ENCODE measurements at regions not wholly inside any gene's neighbourhood (a gene's known extent, or its start where the extent isn't known, plus 50 kb on each side); places are given as distances from the start of the nearest gene placed in this dataset.

DNA sequence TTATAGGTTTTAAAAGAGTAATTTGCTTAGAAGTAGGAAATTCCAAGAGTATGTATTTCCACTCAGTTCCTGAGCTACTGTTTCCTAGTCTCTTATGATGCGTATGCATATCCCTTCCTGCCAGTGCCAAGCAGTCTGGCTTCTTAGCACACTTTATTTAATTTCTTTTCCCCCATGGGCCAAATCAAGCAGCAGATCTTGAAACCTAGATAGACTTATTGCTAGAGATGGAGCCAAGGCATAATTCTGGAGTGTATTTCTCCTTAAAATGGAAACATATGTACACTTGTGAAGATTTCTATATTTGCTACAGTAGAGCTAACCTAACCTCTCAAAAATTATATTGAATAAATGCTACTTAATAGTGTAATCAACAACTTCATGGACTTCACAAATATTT, 2337.6 kb downstream of the PCDH7 start:
- H3K9me2 ChIP-seq (replicated peaks; ENCODE audit: low read length) = no peaks in the 10 kb centered on the region
- H2AFZ ChIP-seq (ENCODE audit: low read length) = no peak overlapping the region
- intact Hi-C loops (cut with micrococcal nuclease) = no loop called here
- no peaks in the 10 kb centered on the region for H4K20me1 ChIP-seq (ENCODE audit: low read length)
- TF ChIP-seq, protein P1, sequence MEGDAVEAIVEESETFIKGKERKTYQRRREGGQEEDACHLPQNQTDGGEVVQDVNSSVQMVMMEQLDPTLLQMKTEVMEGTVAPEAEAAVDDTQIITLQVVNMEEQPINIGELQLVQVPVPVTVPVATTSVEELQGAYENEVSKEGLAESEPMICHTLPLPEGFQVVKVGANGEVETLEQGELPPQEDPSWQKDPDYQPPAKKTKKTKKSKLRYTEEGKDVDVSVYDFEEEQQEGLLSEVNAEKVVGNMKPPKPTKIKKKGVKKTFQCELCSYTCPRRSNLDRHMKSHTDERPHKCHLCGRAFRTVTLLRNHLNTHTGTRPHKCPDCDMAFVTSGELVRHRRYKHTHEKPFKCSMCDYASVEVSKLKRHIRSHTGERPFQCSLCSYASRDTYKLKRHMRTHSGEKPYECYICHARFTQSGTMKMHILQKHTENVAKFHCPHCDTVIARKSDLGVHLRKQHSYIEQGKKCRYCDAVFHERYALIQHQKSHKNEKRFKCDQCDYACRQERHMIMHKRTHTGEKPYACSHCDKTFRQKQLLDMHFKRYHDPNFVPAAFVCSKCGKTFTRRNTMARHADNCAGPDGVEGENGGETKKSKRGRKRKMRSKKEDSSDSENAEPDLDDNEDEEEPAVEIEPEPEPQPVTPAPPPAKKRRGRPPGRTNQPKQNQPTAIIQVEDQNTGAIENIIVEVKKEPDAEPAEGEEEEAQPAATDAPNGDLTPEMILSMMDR (conservative IDR thresholded peaks at IDR 0.05; ENCODE audit: low read depth, low read length) = no peak
- TF ChIP-seq EZH2phosphoT487 (IDR thresholded peaks at IDR 0.05; ENCODE audit: borderline replicate concordance, low read length) (no peak), EZH2 (IDR thresholded peaks at IDR 0.05; ENCODE audit: low read length, unreplicated experiment) (no peak)
- CTCF ChIA-PET = no interaction called here
- no peaks in the 10 kb centered on the region for H3K79me2 ChIP-seq (ENCODE audit: low read length)
- no peak for DNase-seq
- H3K4me2 ChIP-seq (ENCODE audit: low read length) = no peak overlapping the region
- no peaks in the 10 kb centered on the region for H3K9me3 ChIP-seq (ENCODE audit: low read length)
- no peaks in the 10 kb centered on the region for H3F3A ChIP-seq (ENCODE audit: low read length, unreplicated experiment)
- BruUV-seq (replicated peaks) = no TSS peak
- no peak overlapping the region for H3K4me3 ChIP-seq (ENCODE audit: low read length)
- H3K4me1 ChIP-seq (ENCODE audit: insufficient read depth, low read length) = no peaks in the 10 kb centered on the region
- H3K36me3 ChIP-seq (ENCODE audit: low read depth, low read length) = no peaks in the 10 kb centered on the region
- no peak for ATAC-seq
- H3K27ac ChIP-seq (ENCODE audit: low read length) = no peak overlapping the region
- no peaks in the 10 kb centered on the region for H3K27me3 ChIP-seq (ENCODE audit: low read length)
- no peak overlapping the region for H3K9ac ChIP-seq (ENCODE audit: low read length)
- POLR2A ChIA-PET (ENCODE audit: unreplicated experiment) = no interaction called here

- CTCF ChIA-PET = no interaction called here
- TF ChIP-seq, protein P1 (conservative IDR thresholded peaks at IDR 0.05; ENCODE audit: low read depth, low read length) = no peak
- TF ChIP-seq EZH2phosphoT487 (IDR thresholded peaks at IDR 0.05; ENCODE audit: borderline replicate concordance, low read length) (no peak), EZH2 (IDR thresholded peaks at IDR 0.05; ENCODE audit: low read length, unreplicated experiment) (no peak)
These were observed 2338.8 kb downstream of the PCDH7 start for GRCh38 chr4:33058998-33059397.

GRCh38 chr4:33060674-33061542, 2340.7 kb downstream of the PCDH7 start:
- no peak overlapping the region for H3K9ac ChIP-seq (ENCODE audit: low read length)
- no peaks in the 10 kb centered on the region for H3K4me1 ChIP-seq (ENCODE audit: insufficient read depth, low read length)
- POLR2A ChIA-PET (ENCODE audit: unreplicated experiment) = no interaction called here
- H3K9me2 ChIP-seq (replicated peaks; ENCODE audit: low read length) = no peaks in the 10 kb centered on the region
- no peak overlapping the region for H3K4me3 ChIP-seq (ENCODE audit: low read length)
- no peak overlapping the region for H3K4me2 ChIP-seq (ENCODE audit: low read length)
- no peak overlapping the region for H3K27ac ChIP-seq (ENCODE audit: low read length)
- H3K9me3 ChIP-seq (ENCODE audit: low read length) = no peaks in the 10 kb centered on the region
- intact Hi-C loops (cut with micrococcal nuclease) = loop anchor here (5.0 kb wide), 1 partner anchor 274 kb away; no protein-coding TSS in a partner anchor
- no TSS peak for BruUV-seq (replicated peaks)
- H3K27me3 ChIP-seq (ENCODE audit: low read length) = no peaks in the 10 kb centered on the region
- no peaks in the 10 kb centered on the region for H3K79me2 ChIP-seq (ENCODE audit: low read length)
- CTCF ChIA-PET = interaction anchor here (0.5 to 0.6 kb wide), 3 partner anchors 29 to 451 kb away, joined by 3 read pairs; no protein-coding TSS in a partner anchor
- peak; percentile 69 for DNase-seq
- H2AFZ ChIP-seq (ENCODE audit: low read length) = no peak overlapping the region
- H3K36me3 ChIP-seq (ENCODE audit: low read depth, low read length) = no peaks in the 10 kb centered on the region
- no peaks in the 10 kb centered on the region for H4K20me1 ChIP-seq (ENCODE audit: low read length)
- no peak for TF ChIP-seq EZH2phosphoT487 (IDR thresholded peaks at IDR 0.05; ENCODE audit: borderline replicate concordance, low read length)
- TF ChIP-seq, protein P1 (conservative IDR thresholded peaks at IDR 0.05; ENCODE audit: low read depth, low read length) = peak; percentile 77
- H3F3A ChIP-seq (ENCODE audit: low read length, unreplicated experiment) = no peaks in the 10 kb centered on the region
- peak; percentile 88 for ATAC-seq

More at GRCh38 chr4:33058998-33059397, 2338.8 kb downstream of the PCDH7 start:
- no peak overlapping the region for H2AFZ ChIP-seq (ENCODE audit: low read length)
- BruUV-seq (replicated peaks) = no TSS peak
- no peak for DNase-seq
- H3K9me2 ChIP-seq (replicated peaks; ENCODE audit: low read length) = no peaks in the 10 kb centered on the region
- H3K36me3 ChIP-seq (ENCODE audit: low read depth, low read length) = no peaks in the 10 kb centered on the region
- no peak overlapping the region for H3K9ac ChIP-seq (ENCODE audit: low read length)
- no peaks in the 10 kb centered on the region for H3K79me2 ChIP-seq (ENCODE audit: low read length)
- H3K4me2 ChIP-seq (ENCODE audit: low read length) = no peak overlapping the region
- H3K27ac ChIP-seq (ENCODE audit: low read length) = no peak overlapping the region
- H3K9me3 ChIP-seq (ENCODE audit: low read length) = no peaks in the 10 kb centered on the region
- no peaks in the 10 kb centered on the region for H3F3A ChIP-seq (ENCODE audit: low read length, unreplicated experiment)
- H3K4me1 ChIP-seq (ENCODE audit: insufficient read depth, low read length) = no peaks in the 10 kb centered on the region
- H4K20me1 ChIP-seq (ENCODE audit: low read length) = no peaks in the 10 kb centered on the region
- H3K27me3 ChIP-seq (ENCODE audit: low read length) = no peaks in the 10 kb centered on the region
- H3K4me3 ChIP-seq (ENCODE audit: low read length) = no peak overlapping the region
- no peak for ATAC-seq
- POLR2A ChIA-PET (ENCODE audit: unreplicated experiment) = no interaction called here
- intact Hi-C loops (cut with micrococcal nuclease) = no loop called here
